ENCODE measurements at regions not wholly inside any gene's neighbourhood (a gene's known extent, or its start where the extent isn't known, plus 50 kb on each side); places are given as distances from the start of the nearest gene placed in this dataset.

- TF ChIP-seq LEF1 (IDR thresholded peaks at IDR 0.05; ENCODE audit: borderline replicate concordance) (no peak), L3MBTL2 (conservative IDR thresholded peaks at IDR 0.05) (no peak)
Observed at GRCh38 chr9:106675780-106676179, 187.2 kb upstream of the ZNF462 start.
